Skin of body (tissue), 1 donor: ENCODE measurements at regions not wholly inside any gene's neighbourhood (a gene's known extent, or its start where the extent isn't known, plus 50 kb on each side); places are given as distances from the start of the nearest gene placed in this dataset.
A peak's percentile ranks its signal among the peaks of the same experiment; 100 is the strongest.

ENCODE experiments used
- DNase-seq: peaks from one replicate; lab custom pipeline; 2025; lab: John Stamatoyannopoulos, UW

DNA sequence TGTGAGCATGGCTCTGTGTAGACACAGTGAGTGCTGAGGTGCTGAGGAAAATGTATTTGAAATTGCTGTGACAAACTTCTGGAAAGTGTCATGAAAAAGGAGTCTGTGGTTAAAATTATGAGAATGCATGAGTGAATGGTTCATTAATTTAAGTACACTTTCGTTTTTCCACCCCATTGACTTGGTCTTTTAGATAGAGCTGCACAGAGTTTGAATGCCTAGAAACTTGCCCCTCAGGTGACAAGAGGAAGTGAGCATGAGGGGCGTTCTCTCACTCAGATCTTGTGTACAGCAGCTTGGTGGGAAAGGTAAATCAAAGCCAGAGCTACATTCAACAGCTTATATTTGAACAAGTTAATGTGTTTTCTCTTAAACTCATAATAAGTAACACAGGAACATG lies 296.8 kb downstream of the WDR72 start:
- no peak for DNase-seq

DNA sequence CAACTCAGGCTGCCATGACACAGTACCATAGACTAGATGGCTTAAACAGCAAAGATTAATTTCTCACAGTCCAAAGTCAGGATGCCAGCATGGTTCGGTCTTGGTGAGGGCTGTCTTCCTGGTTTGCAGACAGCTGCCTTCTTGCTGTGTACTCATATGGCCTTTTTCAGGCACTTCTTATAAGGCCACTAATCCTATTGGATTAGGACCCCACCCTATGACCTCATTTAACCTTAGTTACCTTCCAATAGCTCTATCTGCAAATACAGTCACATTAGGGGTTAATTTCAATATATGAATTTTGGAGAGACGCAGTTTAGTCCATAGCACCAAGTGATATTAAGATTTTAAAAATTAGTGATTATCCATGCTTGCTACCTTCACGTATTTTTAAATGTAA lies 297.8 kb downstream of the WDR72 start:
- no peak for DNase-seq

DNA sequence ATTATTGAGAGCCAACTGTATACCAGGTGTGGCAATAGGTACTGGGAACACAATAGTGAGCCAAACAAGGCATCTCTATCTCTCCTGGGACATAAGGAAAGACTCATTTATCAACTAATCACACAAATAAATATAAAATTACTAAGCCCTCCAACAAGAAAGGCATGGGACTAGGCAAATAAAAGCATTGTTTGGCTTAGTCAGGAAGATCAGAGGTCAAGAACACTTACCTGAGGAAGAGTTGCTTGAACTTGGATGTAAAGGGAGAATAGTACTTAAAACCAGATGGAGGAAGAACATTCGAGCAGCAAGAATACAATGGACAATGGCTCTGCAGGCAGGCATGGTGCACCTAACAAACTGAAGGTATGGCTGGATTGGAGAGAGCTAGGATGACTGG lies 300.7 kb downstream of the WDR72 start:
- no peak for DNase-seq

DNA sequence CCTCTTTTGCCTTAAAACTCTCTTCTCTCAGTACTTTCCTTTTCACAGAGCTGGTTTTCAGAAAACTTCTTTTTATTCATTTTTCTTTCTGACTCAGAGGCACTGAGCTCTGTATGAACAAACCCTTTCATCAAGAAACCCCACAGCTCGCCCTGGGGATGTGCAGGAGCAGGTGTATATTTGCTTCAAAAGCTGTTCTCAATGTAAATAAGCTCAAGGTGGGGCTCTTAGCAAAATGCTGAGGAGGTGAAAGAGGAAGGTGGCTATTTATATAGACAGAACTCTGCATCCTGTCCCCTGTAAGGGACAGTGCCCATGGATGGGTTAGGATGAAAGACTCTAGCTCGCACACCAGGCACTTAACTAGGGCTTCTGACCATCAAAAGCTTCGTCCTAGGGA lies 302.0 kb downstream of the WDR72 start:
- no peak for DNase-seq

DNA sequence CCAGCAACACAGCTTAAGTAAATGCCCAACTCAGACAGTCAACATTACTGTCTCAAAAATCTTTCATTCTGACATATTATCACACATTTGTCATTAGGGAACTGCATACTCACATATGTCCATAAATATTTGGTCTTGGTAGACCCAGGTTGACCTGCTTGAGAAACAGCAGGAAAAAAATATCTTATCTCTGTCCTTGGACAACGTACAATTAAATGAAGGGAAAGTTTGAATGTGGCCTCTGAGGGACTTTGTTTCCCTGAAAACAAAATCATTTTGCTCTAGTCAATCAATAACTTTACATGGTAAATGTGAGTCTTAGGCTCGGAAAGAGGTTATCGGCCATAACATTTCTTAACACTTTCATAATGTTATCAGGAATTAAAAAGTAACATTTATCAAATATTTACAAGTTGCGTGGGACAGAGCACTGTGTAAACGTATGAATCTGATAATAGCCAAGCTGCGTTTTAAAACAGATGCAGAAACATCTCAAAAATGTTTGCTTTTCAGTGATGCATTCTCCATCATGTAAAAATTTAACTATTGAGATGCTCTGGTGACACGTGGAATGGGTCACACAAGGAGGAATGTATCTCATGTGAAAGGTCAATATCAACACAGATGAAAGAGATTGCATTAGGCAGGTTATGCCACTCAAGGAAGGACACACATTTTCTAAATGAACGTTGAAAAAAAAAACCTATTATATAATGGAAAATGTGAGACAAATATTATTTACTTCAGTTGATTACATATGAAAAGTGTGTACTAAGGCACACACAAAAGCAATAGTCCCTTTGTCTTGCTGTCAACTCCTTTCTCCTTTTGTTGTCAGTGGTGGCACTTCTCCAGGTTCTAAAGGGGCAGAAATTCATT lies 304.4 kb downstream of the WDR72 start:
- no peak for DNase-seq

DNA sequence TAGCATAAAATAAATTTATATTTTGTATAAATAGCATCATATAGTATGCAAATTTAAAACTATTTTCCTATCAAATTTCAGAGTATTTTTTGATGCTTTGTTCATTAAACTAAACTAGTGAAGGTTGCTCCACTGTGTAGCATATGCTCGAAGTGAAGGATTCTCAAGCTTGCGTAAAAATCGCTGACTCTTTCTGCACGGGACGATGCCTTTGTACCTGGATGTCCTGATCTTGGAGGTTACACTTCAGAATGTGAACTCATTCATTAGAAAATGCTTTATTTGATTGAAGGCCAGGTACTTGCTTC lies 305.0 kb downstream of the WDR72 start:
- DNase-seq = no peak

DNA sequence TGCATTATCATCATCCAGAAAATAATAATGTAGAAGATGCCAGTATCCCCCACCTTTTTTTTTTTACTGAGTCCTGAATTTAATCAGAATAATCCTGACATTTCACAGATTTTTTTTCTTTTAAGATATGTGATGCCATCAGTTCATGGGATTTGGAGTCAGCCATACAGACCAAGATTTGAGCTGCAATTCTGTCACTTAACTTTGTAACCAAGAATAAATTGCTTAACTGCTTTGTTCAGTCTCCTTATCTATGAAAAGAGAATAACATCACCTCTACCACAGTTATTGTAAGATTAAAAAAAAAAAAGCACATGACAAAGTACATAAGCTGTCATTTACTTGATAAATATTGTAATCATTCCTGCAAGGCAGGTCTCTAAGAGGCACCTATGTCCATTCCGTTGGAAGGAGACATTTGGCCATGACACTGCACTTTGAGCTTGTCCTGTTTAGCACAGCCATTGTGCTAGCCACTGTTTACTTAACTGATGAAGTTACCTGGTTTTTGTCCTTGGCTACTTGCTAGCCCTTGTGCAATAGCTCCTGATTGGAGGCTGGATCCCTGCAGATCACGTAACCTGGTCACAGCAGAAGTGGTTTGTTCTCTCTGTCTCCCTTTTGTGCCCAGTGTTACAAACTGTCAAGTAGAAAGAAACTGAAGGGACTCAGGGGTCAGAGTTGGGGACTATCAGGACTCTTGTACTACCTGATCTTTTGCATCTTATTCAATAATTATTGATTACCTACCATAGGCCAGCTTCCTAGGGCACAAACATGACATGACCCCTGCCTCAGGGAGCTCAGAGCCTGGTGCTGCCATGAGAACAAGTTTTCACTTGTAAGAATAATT lies 306.0 kb downstream of the WDR72 start:
- DNase-seq = no peak

DNA sequence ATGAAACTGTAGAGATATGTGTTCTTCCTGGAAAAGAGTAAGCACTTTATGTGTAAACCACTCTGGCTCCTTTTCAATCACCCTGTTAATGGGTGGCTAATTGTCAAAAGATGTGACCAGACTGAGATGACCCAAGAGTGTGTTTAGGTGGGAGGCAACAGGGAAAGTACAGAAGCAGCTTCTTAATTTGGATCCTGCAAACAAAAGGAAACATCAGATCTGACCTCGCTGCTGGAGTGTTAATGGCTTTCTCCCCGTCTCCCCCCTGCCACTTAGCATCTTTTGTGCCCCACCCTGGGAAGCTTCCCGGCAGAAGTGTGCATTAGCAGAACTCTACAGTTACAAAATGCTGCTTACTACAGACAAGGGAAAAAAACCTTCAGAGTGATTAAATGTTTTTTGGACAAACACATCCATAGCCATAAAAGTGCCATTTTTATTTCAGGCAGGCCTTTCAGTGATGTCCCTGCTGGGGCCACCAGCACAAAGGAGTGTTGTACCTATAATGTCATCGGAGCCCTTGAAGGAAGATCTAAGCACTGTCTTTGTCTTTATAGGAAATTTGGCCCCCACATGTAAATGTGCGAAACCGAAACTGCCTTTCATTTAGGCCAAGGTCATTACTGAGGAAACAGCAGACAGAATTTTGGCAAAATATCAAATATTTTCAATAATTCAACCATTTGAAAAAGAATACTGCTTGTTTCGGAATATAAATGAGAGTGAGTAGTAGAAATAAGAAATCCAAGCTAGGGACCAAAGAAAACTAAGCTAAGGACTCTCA lies 311.0 kb downstream of the WDR72 start:
- no peak for DNase-seq

DNA sequence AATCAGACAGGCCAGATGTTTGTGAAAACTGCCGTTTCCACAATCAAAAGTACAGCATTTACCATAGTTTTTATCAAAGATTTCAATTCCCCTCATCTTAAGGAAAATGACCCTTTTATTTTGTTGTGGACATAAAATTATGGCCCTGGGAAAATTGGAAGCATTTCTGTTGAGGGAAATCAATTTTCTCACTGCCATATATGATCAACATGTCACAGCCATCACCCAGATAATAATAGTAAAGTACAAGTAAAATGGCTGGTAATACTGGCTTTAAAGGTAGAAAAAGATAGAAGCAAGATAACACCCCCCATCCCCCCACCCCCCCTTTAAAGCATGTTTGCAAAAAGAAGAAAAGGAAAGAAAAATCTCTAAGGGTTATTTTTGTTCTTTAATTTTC lies 311.7 kb downstream of the WDR72 start:
- DNase-seq = no peak

DNA sequence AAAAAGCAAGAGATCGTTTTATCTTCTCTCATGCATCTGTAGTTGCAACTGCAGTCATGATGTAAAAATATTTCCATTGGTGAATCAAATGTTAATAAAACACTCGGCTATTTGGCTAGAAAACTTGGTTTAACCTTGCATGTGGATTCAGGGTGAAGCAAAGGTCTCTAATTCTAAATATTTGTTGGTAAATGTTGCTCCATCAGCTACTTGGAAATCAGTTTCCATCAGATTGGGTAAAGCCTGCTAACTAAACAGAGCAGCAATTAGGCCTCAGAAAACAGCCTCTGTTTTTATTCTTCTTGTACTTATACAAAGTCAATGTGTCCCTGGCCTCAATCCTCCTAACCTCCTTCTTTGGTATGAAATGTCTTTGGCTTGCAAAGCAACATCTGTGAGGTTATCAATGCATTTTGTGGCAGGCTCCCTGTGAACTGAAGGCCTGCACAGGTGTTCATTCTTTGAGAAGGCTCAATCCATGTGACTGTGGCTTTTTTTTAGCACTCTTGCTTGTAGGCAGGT lies 312.3 kb downstream of the WDR72 start:
- DNase-seq = no peak

DNA sequence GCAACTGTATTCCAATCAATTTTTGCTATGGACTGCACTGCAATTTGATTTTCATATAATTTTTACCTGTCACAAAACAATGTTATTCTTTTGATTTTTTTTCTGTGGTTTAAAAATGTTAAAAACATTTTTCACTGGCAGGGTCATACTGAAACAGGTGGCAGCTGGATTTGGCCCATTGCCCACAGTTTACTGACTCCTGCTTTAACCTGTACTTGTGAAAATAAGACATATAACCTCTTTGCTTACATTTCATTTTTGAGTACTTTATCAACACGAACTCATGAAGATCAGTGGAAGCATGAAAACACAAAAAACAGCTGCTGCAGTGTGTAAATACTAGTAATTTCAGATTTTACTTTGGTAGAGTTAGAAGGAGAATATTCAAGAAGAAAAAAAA lies 313.1 kb downstream of the WDR72 start:
- no peak for DNase-seq

DNA sequence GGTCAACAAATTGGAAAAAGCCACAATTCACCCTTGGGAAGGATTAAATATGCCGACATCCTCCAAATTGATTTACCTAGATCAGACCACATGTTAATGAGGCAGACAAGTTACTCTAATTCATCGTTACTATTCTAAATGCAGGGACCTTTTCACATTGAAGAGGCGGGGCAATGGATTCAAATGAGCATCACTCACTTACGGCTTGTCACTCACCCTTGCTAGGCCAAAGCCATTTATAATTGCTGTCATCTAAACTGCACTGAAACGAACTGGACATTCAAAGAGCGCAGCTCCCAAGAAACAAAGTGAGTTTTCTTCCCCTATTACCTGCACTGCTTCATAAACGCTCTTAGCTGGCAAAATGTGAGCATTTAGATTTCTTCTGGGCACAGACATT lies 313.9 kb downstream of the WDR72 start:
- no peak for DNase-seq

DNA sequence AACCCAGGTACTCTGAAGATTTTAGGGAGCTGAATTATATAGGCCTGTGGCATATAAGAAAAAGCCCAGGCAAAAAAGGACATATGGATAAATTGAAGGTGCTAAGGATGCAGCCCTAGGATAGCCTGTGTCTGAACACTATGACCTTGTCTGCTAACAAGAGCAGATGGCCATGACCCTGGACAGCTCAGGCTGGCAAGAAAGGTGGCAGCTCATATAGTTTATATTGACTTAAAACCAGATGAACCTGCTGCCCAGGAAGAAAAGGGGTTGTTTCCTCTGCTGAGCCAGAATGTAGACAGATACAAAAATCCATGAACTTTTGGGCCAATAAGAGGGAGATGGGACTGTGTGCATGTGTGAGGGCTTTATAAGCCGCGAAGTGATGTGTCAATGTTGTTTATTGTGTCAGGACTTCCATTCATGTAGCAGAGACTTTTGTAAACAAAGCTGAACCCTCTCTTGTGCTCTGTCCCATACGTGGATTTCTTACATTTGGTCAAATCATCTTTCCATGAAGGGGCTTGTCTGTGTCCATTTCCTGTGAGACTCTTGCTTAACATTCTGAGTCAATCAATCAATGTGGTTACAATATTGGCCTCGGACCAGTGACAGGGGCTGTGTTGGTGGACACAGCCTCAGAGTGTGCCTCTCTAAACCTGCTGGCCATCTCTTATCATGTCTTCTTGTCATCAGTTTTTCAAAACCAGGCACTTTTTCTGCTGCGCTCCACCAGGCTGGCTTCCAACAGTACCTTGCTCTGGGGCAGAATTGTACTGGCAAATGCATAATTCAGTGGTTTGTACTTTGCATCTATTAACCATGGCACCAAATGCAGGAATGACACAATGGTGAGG lies 321.2 kb downstream of the WDR72 start:
- DNase-seq = no peak

DNA sequence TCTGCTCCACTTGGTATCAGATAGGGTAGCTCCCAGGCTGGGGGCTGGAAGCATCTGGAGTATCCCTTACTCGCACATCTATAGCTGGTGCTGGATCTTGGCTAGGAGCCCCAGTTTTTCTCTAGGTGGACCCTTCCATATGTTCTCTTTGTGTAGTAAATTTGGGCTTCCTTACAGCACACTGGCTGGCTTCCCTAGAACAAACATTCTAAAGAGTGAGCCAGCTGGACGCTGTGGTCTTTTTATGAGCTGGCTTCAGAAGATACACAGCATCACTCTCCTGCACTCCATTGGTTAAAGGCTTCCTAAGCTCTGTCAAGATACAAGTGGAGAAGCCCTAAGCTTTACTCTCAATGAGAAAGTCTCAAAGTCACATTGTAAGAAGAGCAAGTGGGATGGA lies 322.1 kb downstream of the WDR72 start:
- DNase-seq = peak; percentile 7

DNA sequence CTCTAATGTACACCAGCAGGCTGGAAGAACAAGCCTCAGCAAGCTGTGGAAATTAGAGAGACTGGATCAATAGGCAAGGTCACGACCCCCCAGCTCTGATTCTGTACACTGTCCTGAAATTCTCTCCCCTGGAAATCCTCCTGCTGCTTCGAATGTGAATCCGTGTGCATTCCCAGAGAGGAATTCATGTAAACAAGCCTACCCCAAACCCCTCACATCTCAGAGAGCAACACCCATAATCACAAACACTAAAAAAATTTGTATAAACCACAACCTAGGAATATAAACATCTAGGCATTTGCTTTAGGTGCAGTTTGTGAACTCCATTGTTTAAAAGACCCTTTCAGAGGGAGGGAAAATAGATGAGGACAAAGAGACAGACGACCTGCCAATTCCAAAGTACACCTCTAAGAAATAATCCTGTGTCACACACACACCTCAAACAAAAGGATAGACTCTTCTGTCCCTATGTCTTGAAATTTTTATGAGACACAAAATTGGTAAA lies 325.2 kb downstream of the WDR72 start:
- DNase-seq = no peak

DNA sequence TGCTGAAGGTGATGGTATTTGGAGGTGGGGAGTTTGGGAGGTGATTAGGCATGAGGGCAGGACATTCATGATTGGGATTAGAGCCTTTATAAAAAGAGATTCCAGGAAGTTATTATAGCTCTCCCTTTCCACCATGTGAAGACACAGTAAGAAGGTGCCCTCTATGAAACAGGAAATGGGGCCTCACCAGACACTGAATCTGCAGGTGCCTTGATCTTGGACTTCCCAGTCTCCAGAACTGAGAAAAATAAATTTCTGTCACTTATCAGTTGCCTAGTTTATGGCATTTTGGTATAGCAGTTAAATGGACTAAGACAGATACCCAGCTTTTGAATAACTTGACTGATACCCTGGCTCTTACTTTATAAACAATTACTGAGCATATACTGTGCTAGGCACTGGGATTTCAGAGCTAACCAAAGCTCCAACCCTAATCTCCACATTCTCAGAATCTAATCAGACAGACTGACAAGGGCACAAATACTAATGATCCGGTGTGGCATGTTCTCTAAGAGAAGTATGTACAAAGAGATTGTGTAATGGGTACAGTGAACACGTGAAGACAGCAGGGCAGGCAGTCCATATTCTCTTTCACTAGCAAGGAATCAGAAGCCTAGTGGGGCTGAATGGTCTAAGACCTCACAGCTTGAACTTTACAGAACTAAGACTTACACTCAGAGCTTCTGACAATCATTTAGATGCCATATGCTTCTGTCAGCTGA lies 343.1 kb downstream of the WDR72 start:
- no peak for DNase-seq

DNA sequence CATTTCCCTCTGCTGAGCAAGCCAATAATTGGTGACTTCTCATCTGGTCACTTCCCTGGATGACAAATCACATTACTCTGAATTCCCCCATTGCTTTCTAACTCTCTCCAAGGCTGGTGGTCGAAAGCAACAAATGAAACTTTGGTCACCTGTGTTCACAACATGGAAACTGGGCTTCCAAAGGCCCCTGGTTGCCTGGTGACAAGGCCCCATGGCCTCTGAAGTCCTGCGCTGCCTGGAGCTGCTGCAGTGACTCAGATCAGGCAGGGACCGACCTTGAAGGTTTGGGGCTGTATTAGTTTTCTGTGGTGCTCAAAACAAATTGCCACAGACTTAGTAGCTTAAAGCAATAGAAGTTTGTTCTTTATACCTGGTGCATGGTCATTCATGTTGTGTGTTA lies 345.3 kb downstream of the WDR72 start:
- DNase-seq = no peak

DNA sequence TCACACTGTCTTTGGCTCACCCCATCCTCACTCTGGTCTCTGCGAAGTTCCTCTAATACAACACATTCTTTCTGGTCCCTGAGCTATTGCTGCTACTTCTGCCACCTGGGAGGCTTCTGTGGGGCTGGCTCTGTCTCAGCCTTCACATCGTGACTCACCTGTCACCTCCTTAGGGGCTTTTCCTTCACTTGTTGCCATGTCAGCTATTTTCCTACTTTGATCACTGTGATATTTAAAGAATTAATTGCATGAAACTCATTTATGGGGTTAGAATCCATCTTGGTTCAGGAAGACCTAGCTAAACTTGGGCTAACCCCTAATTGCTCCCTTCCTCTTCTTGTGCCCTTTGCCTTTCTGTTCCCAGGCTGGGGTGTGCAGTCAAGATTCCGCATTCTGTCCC lies 346.9 kb downstream of the WDR72 start:
- no peak for DNase-seq

DNA sequence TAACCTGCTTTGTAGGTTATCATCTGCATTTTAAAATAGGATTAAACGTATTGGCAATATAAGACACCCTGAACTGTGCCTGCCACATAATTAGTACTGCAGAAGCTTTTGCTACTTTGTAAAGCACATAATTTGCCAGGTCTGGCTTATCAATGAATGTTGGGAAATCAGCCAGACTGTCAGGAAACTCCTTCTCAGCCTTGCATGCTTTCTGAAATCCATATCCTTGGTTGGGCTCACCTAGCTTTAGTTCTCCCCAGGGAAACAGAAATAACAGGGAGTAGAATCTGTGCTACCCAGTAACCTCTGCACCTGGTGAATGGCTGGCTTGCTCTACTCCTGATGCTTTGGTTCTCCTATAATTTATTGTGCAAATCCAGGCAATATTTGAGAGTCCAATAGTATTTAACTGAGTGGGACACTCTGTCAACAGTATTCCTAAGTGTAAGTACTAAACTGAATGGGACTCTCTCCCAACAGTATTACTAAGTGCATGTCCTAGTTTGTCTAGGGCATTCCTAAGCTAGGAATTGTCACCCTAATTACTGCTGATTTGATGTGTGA lies 354.5 kb downstream of the WDR72 start:
- DNase-seq = no peak

DNA sequence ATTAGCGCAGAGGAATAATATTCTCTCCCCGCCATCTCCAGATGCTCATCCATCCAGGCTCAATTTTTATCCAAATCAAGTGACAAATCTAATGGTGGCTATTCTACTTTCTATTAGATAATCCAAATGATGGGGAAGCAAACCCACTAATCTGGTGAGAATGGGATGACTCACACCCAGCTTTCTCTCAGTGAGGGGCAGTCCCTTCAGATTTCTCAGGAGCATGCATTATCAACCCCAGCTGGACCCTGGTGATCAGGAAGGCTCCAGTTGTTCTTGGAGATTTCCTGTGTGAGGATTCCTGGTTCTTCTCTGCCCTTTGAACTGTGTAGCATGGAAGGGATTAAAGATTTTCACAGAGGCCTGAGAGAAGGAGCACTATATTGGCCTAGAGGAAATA lies 358.0 kb downstream of the WDR72 start:
- no peak for DNase-seq
